HG02981 (cell line): ENCODE measurements at regions not wholly inside any gene's neighbourhood (a gene's known extent, or its start where the extent isn't known, plus 50 kb on each side); places are given as distances from the start of the nearest gene placed in this dataset.
"Not testable (repeated sequence)": the region's sequence is repeated elsewhere in the genome, so short reads cannot be mapped to it uniquely, and the experiment has no call there.

Experiments
- ATAC-seq: cut with Tn5 transposase; IDR thresholded peaks from one replicate; pipeline ENCODE4 v1.9.1; 2021; ENCODE audit warnings: mild to moderate bottlenecking, moderate library complexity; ENCODE audit not compliant: unreplicated experiment

- no peak for ATAC-seq
Observed at GRCh38 chr10:52539463-52539862, 225.4 kb downstream of the DKK1 start.

- no peak for ATAC-seq
Observed at GRCh38 chr10:52540479-52540984, 226.5 kb downstream of the DKK1 start.

- no peak for ATAC-seq
Observed at GRCh38 chr10:52541006-52541473, 227.0 kb downstream of the DKK1 start.

GRCh38 chr10:52542906-52543305 is 228.8 kb downstream of the DKK1 start:
- no peak for ATAC-seq

GRCh38 chr10:52551046-52551445 is 221.5 kb downstream of the MBL2 start:
- ATAC-seq = no peak

- ATAC-seq = no peak
Observed at GRCh38 chr10:52558090-52558489, 214.5 kb downstream of the MBL2 start.

- ATAC-seq = no peak
Observed at GRCh38 chr10:52561322-52561721, 211.3 kb downstream of the MBL2 start.

GRCh38 chr10:52563360-52563759 is 209.2 kb downstream of the MBL2 start:
- no peak for ATAC-seq

- ATAC-seq = no peak
Observed at GRCh38 chr10:52566471-52567246, 205.9 kb downstream of the MBL2 start.

- no peak for ATAC-seq
Observed at GRCh38 chr10:52567247-52567580, 205.4 kb downstream of the MBL2 start.

GRCh38 chr10:52568309-52568708 is 204.3 kb downstream of the MBL2 start:
- ATAC-seq = no peak

GRCh38 chr10:52570490-52570889 is 202.1 kb downstream of the MBL2 start:
- no peak for ATAC-seq

GRCh38 chr10:52571018-52571417 is 201.6 kb downstream of the MBL2 start:
- ATAC-seq = no peak

GRCh38 chr10:52571516-52572182 is 200.9 kb downstream of the MBL2 start:
- no peak for ATAC-seq

GRCh38 chr10:52573347-52573746 is 199.2 kb downstream of the MBL2 start:
- no peak for ATAC-seq

- ATAC-seq = no peak
Observed at GRCh38 chr10:52574697-52575096, 197.9 kb downstream of the MBL2 start.

GRCh38 chr10:52577047-52577446 is 195.5 kb downstream of the MBL2 start:
- no peak for ATAC-seq

- ATAC-seq = no peak
Observed at GRCh38 chr10:52578871-52579405, 193.6 kb downstream of the MBL2 start.

GRCh38 chr10:52581636-52582035 is 190.9 kb downstream of the MBL2 start:
- not testable (repeated sequence) for ATAC-seq

- no peak for ATAC-seq
Observed at GRCh38 chr10:52583336-52583735, 189.2 kb downstream of the MBL2 start.

GRCh38 chr10:52586710-52587109 is 185.9 kb downstream of the MBL2 start:
- no peak for ATAC-seq
